ENCODE measurements at regions not wholly inside any gene's neighbourhood (a gene's known extent, or its start where the extent isn't known, plus 50 kb on each side); places are given as distances from the start of the nearest gene placed in this dataset.
A peak's percentile ranks its signal among the peaks of the same experiment; 100 is the strongest.
"Not testable (repeated sequence)": the region's sequence is repeated elsewhere in the genome, so short reads cannot be mapped to it uniquely, and the experiment has no call there.

DNA sequence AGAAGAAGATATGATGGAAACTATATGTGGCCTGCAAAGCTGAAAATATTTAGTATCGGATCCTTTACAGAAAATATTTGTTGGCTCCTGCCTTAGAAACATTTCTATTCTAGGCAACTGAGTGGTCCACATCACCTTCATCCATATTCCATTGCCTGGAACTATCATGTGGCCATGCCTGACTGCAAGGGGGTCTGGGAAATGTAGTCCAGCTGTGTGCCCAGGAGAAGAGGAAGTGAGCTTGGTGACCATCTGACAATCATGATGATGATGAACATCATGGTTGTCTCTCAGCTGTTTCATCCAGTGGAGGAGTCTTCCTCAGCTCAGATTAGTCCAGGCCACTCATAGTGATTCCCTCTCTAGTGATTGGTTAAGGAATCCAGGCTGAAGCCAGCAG is 61.8 kb upstream of the IFNLR1 start:
- Histone ChIP-seq H2BK5ac (ENCODE audit: low read depth, low read length, poor library complexity, severe bottlenecking) (no peak overlapping the region), H4K8ac (ENCODE audit: low read length) (no peak overlapping the region), H3K23ac (ENCODE audit: low read length in 2 of 2) (no peak overlapping the region), H3K9ac (ENCODE audit: low read length) (no peak overlapping the region), H3K4me3 (ENCODE audit: insufficient read depth in 1 of 2, low read depth in 1 of 2, low read length in 2 of 2) (no peak overlapping the region), H3K79me1 (replicated peaks; ENCODE audit: low read length, poor library complexity, severe bottlenecking) (no peaks in the 10 kb centered on the region), H4K91ac (ENCODE audit: low read length) (no peak overlapping the region), H3K4me2 (ENCODE audit: low read length, poor library complexity, severe bottlenecking) (no peak overlapping the region), H2BK120ac (ENCODE audit: low read depth, low read length) (no peak overlapping the region), H2AFZ (ENCODE audit: low read depth, low read length) (no peak overlapping the region), H2BK15ac (ENCODE audit: low read depth, poor library complexity, severe bottlenecking) (no peak overlapping the region), H3K18ac (ENCODE audit: low read depth in 1 of 2, low read length in 2 of 2) (no peak overlapping the region), H3K36me3 (ENCODE audit: control insufficient read depth in 1 of 2, insufficient read depth in 2 of 2, low read depth in 1 of 2, low read length in 2 of 2) (no peaks in the 10 kb centered on the region), H3K14ac (ENCODE audit: low read length in 2 of 2) (no peak overlapping the region), H2AK5ac (ENCODE audit: low read length, severe bottlenecking) (no peak overlapping the region), H3K27me3 (ENCODE audit: control insufficient read depth in 1 of 2, insufficient read depth in 1 of 2, low read length in 2 of 2) (peaks cover 0 to 30% of the 10 kb centered on the region in 2 experiments), H3K27ac (ENCODE audit: low read length, poor library complexity, severe bottlenecking) (no peak overlapping the region), H3K4me1 (ENCODE audit: control insufficient read depth, insufficient read depth, low read depth, low read length) (no peaks in the 10 kb centered on the region), H3K9me3 (ENCODE audit: control insufficient read depth, low read length) (peaks cover 4% of the 10 kb centered on the region), H2BK12ac (ENCODE audit: low read length in 2 of 2) (no peak overlapping the region), H3K4ac (ENCODE audit: low read depth in 1 of 2, low read length in 2 of 2) (no peak overlapping the region)
- DNase-seq: no peak
- WGBS: no CpG with 5 or more reads among the region's 1 CpG

DNA sequence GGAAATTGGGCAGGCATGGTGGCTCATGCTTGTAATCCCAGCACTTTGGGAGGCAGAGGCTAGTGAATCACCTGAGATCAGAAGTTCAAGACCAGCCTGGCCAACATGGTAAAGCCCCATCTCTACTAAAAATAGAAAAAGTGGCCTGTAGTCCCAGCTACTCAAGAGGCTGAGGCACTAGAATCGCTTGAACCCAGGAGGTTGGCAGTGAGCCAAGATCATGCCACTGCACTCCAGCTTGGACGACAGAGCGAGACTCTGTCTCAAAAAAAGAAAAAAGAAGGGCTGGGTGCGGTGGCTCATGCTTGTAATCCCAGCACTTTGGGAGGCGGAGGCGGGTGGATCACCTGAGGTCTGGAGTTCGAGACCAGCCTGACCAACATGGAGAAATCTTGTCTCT is 60.2 kb upstream of the IFNLR1 start:
- H3K4me2 ChIP-seq (ENCODE audit: low read length, poor library complexity, severe bottlenecking); H2AK5ac ChIP-seq (ENCODE audit: low read length, severe bottlenecking); H3K4me1 ChIP-seq (ENCODE audit: control insufficient read depth, insufficient read depth, low read depth, low read length); H3K9ac ChIP-seq (ENCODE audit: low read length); H3K27ac ChIP-seq (ENCODE audit: low read length, poor library complexity, severe bottlenecking); H3K4ac ChIP-seq (ENCODE audit: low read depth in 1 of 2, low read length in 2 of 2); H4K91ac ChIP-seq (ENCODE audit: low read length); H3K23ac ChIP-seq (ENCODE audit: low read length in 2 of 2); H2BK120ac ChIP-seq (ENCODE audit: low read depth, low read length); H4K8ac ChIP-seq (ENCODE audit: low read length); H2BK5ac ChIP-seq (ENCODE audit: low read depth, low read length, poor library complexity, severe bottlenecking); H3K18ac ChIP-seq (ENCODE audit: low read depth in 1 of 2, low read length in 2 of 2); H3K9me3 ChIP-seq (ENCODE audit: control insufficient read depth, low read length); H3K14ac ChIP-seq (ENCODE audit: low read length in 2 of 2); DNase-seq; H2BK12ac ChIP-seq (ENCODE audit: low read length in 2 of 2); H2AFZ ChIP-seq (ENCODE audit: low read depth, low read length); H3K36me3 ChIP-seq (ENCODE audit: control insufficient read depth in 1 of 2, insufficient read depth in 2 of 2, low read depth in 1 of 2, low read length in 2 of 2); H3K79me1 ChIP-seq (replicated peaks; ENCODE audit: low read length, poor library complexity, severe bottlenecking); H3K4me3 ChIP-seq (ENCODE audit: insufficient read depth in 1 of 2, low read depth in 1 of 2, low read length in 2 of 2): not testable (repeated sequence)
- WGBS: 93% methylated on average over 5 of the region's 7 CpGs
- Histone ChIP-seq H2BK15ac (ENCODE audit: low read depth, poor library complexity, severe bottlenecking) (peak overlapping the region; percentile 44), H3K27me3 (ENCODE audit: control insufficient read depth in 1 of 2, insufficient read depth in 1 of 2, low read length in 2 of 2) (peaks cover 0 to 30% of the 10 kb centered on the region in 2 experiments)

DNA sequence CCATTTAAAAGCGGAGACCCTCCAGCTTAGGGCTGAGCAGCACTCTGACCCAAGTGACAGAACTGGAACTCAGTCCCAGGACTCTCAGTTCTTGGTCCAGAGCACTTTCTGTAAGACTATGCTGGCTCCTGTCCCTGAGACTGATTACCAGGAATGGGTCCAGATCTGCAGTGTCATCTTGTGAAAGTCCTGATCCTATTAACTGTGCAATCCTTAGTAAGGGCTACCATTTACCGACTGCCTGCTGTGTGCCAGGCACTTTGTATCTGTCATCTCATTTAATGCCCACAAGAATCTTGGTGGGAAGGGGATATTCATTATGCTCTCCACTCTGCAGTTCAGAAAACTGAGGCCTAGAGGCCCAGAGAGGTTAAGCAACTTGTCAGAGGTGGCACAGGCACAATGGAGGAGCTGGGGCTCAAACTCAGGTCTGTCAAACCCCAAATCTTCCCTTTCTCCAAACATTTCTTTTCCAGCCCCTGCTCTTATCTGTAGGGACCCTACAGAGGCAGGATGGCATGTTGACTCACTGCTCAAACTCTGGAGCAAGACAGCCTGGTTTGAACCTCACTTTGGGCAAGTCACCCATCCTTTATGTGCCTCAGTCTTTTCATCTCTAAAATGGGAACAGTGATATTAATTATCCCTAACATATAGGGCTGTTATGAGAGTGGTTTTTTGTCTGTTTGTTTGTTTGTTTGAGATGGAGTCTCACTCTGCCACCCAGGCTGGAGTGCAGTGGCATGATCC is 57.6 kb upstream of the IFNLR1 start:
- Histone ChIP-seq H2BK5ac (ENCODE audit: low read depth, low read length, poor library complexity, severe bottlenecking) (no peak overlapping the region), H2AK5ac (ENCODE audit: low read length, severe bottlenecking) (no peak overlapping the region), H3K27ac (ENCODE audit: low read length, poor library complexity, severe bottlenecking) (no peak overlapping the region), H4K8ac (ENCODE audit: low read length) (no peak overlapping the region), H3K27me3 (ENCODE audit: control insufficient read depth in 1 of 2, insufficient read depth in 1 of 2, low read length in 2 of 2) (peaks cover 0 to 16% of the 10 kb centered on the region in 2 experiments), H3K9ac (ENCODE audit: low read length) (no peak overlapping the region), H3K79me1 (replicated peaks; ENCODE audit: low read length, poor library complexity, severe bottlenecking) (no peaks in the 10 kb centered on the region), H3K36me3 (ENCODE audit: control insufficient read depth in 1 of 2, insufficient read depth in 2 of 2, low read depth in 1 of 2, low read length in 2 of 2) (no peaks in the 10 kb centered on the region), H3K4me1 (ENCODE audit: control insufficient read depth, insufficient read depth, low read depth, low read length) (no peaks in the 10 kb centered on the region), H2AFZ (ENCODE audit: low read depth, low read length) (no peak overlapping the region), H3K4ac (ENCODE audit: low read depth in 1 of 2, low read length in 2 of 2) (no peak overlapping the region), H3K4me2 (ENCODE audit: low read length, poor library complexity, severe bottlenecking) (no peak overlapping the region), H4K91ac (ENCODE audit: low read length) (no peak overlapping the region), H2BK120ac (ENCODE audit: low read depth, low read length) (no peak overlapping the region), H2BK12ac (ENCODE audit: low read length in 2 of 2) (no peak overlapping the region), H3K4me3 (ENCODE audit: insufficient read depth in 1 of 2, low read depth in 1 of 2, low read length in 2 of 2) (no peak overlapping the region), H3K18ac (ENCODE audit: low read depth in 1 of 2, low read length in 2 of 2) (no peak overlapping the region), H3K14ac (ENCODE audit: low read length in 2 of 2) (no peak overlapping the region), H3K9me3 (ENCODE audit: control insufficient read depth, low read length) (no peaks in the 10 kb centered on the region), H3K23ac (ENCODE audit: low read length in 2 of 2) (no peak overlapping the region), H2BK15ac (ENCODE audit: low read depth, poor library complexity, severe bottlenecking) (no peak overlapping the region)
- no peak for DNase-seq
- WGBS: 90% methylated on average over 2 of the region's 2 CpGs

DNA sequence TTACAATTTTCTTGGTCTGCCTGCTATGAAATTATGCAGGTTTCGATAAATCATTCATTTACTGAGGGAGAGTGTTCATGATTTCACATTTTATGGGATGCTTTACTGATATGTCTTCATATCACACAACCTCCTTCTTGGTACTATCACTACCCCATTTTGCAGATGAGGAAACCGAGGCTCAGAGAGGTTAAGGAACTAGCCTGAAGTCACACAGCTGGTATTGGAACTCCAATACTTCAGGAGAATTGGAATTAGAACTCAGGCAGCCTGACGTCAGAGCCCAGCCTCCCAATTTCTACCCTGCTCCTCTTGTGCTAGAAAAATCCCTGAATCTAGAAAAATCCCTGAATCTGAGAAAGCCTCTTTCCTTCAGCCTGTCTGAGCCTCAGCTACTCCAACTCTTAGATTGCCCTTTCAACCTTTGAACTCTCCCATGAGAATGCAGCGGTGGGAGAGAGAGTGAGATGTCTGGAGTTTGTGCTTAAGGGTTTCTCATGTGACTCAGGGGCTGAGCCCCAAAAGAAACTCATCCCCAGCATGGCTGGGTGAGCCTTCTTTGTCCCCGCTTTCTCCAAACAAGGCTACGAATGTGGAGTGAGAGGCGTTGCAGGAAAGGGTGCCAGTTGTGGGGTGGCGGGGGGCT is 50.8 kb upstream of the IFNLR1 start:
- Histone ChIP-seq H3K4ac (ENCODE audit: low read depth in 1 of 2, low read length in 2 of 2) (no peak overlapping the region), H3K4me2 (ENCODE audit: low read length, poor library complexity, severe bottlenecking) (no peak overlapping the region), H3K79me1 (replicated peaks; ENCODE audit: low read length, poor library complexity, severe bottlenecking) (no peaks in the 10 kb centered on the region), H2AK5ac (ENCODE audit: low read length, severe bottlenecking) (no peak overlapping the region), H3K9me3 (ENCODE audit: control insufficient read depth, low read length) (peaks cover 4% of the 10 kb centered on the region), H3K9ac (ENCODE audit: low read length) (no peak overlapping the region), H3K18ac (ENCODE audit: low read depth in 1 of 2, low read length in 2 of 2) (no peak overlapping the region), H3K14ac (ENCODE audit: low read length in 2 of 2) (no peak overlapping the region), H3K23ac (ENCODE audit: low read length in 2 of 2) (no peak overlapping the region), H2BK5ac (ENCODE audit: low read depth, low read length, poor library complexity, severe bottlenecking) (no peak overlapping the region), H2BK120ac (ENCODE audit: low read depth, low read length) (no peak overlapping the region), H3K4me3 (ENCODE audit: insufficient read depth in 1 of 2, low read depth in 1 of 2, low read length in 2 of 2) (no peak overlapping the region), H4K8ac (ENCODE audit: low read length) (no peak overlapping the region), H4K91ac (ENCODE audit: low read length) (no peak overlapping the region), H3K27me3 (ENCODE audit: control insufficient read depth in 1 of 2, insufficient read depth in 1 of 2, low read length in 2 of 2) (no peaks in the 10 kb centered on the region), H2BK15ac (ENCODE audit: low read depth, poor library complexity, severe bottlenecking) (no peak overlapping the region), H3K27ac (ENCODE audit: low read length, poor library complexity, severe bottlenecking) (no peak overlapping the region), H2AFZ (ENCODE audit: low read depth, low read length) (no peak overlapping the region), H3K4me1 (ENCODE audit: control insufficient read depth, insufficient read depth, low read depth, low read length) (peaks cover 8% of the 10 kb centered on the region), H3K36me3 (ENCODE audit: control insufficient read depth in 1 of 2, insufficient read depth in 2 of 2, low read depth in 1 of 2, low read length in 2 of 2) (no peaks in the 10 kb centered on the region), H2BK12ac (ENCODE audit: low read length in 2 of 2) (no peak overlapping the region)
- WGBS: 89% methylated on average over 7 of the region's 8 CpGs
- no peak for DNase-seq
